BE2C (cell line): ENCODE measurements at regions not wholly inside any gene's neighbourhood (a gene's known extent, or its start where the extent isn't known, plus 50 kb on each side); places are given as distances from the start of the nearest gene placed in this dataset.
A peak's percentile ranks its signal among the peaks of the same experiment; 100 is the strongest.

Experiments
- DNase-seq: peaks from one replicate; pipeline ENCODE4 v3.0.0-alpha.2; 2020
- H3K27me3 ChIP-seq: fragments of 250-450 bp; sonication (Bioruptor Pico); 2 replicates; pipeline ENCODE4 v1.5.1; 2020; ENCODE audit warnings: mild to moderate bottlenecking
- H3K36me3 ChIP-seq: fragments of 250-450 bp; sonication (Bioruptor Pico); 2 replicates; pipeline ENCODE4 v1.5.1; 2020; ENCODE audit warnings: mild to moderate bottlenecking
- H3K4me1 ChIP-seq: fragments of 250-450 bp; sonication (Bioruptor Pico); 2 replicates; pipeline ENCODE4 v1.5.1; 2020
- H3K4me3 ChIP-seq: 2 replicates; pipeline ENCODE4 v1.5.1; 2011; ENCODE audit warnings: low read depth, low read length
- H3K9me3 ChIP-seq: fragments of 250-450 bp; sonication (Bioruptor Pico); 2 replicates; pipeline ENCODE4 v1.5.1; 2020
- CTCF ChIP-seq: IDR thresholded peaks from 2 replicates; pipeline ENCODE4 v1.5.1; 2012; ENCODE audit warnings: mild to moderate bottlenecking, low read depth, low read length

- no peaks in the 10 kb centered on the region for H3K9me3 ChIP-seq
- peak; percentile 33 for DNase-seq
- H3K4me3 ChIP-seq: peak overlapping the region; percentile 14; the same call in 1 of the 2 replicates
- H3K4me1 ChIP-seq: peaks cover 18% of the 10 kb centered on the region
- H3K27me3 ChIP-seq: no peaks in the 10 kb centered on the region
- no peak for TF ChIP-seq CTCF
- H3K36me3 ChIP-seq: no peaks in the 10 kb centered on the region
Measured at GRCh38 chr2:14909795-14910194, 277.3 kb downstream of the LRATD1 start.

GRCh38 chr2:14910654-14911053 lies 278.1 kb downstream of the LRATD1 start:
- H3K9me3 ChIP-seq: no peaks in the 10 kb centered on the region
- H3K36me3 ChIP-seq: no peaks in the 10 kb centered on the region
- H3K4me3 ChIP-seq: no peak overlapping the region
- H3K4me1 ChIP-seq: peaks cover 18% of the 10 kb centered on the region
- no peak for TF ChIP-seq CTCF
- H3K27me3 ChIP-seq: no peaks in the 10 kb centered on the region
- DNase-seq: no peak

GRCh38 chr2:14915983-14916382 lies 283.5 kb downstream of the LRATD1 start:
- H3K27me3 ChIP-seq: no peaks in the 10 kb centered on the region
- no peak for DNase-seq
- H3K4me3 ChIP-seq: no peak overlapping the region
- H3K9me3 ChIP-seq: 0 out of 2 replicates have a peak, but pooled peaks cover 3% of the 10 kb centered on the region
- H3K4me1 ChIP-seq: peaks cover 3% of the 10 kb centered on the region
- no peaks in the 10 kb centered on the region for H3K36me3 ChIP-seq
- no peak for TF ChIP-seq CTCF

- H3K36me3 ChIP-seq: no peaks in the 10 kb centered on the region
- H3K4me1 ChIP-seq: no peaks in the 10 kb centered on the region
- H3K27me3 ChIP-seq: no peaks in the 10 kb centered on the region
- H3K9me3 ChIP-seq: no peaks in the 10 kb centered on the region
- no peak for TF ChIP-seq CTCF
- no peak overlapping the region for H3K4me3 ChIP-seq
- no peak for DNase-seq
Measured at GRCh38 chr2:14923820-14924580, 291.5 kb downstream of the LRATD1 start.

- no peaks in the 10 kb centered on the region for H3K36me3 ChIP-seq
- no peaks in the 10 kb centered on the region for H3K4me1 ChIP-seq
- no peaks in the 10 kb centered on the region for H3K9me3 ChIP-seq
- no peak for DNase-seq
- H3K27me3 ChIP-seq: no peaks in the 10 kb centered on the region
- no peak for TF ChIP-seq CTCF
- H3K4me3 ChIP-seq: no peak overlapping the region
Measured at GRCh38 chr2:14925471-14925870, 293.0 kb downstream of the LRATD1 start.

- Histone ChIP-seq H3K4me1 (no peaks in the 10 kb centered on the region), H3K36me3 (no peaks in the 10 kb centered on the region), H3K4me3 (no peak overlapping the region), H3K27me3 (no peaks in the 10 kb centered on the region), H3K9me3 (no peaks in the 10 kb centered on the region)
- TF ChIP-seq CTCF: no peak
- no peak for DNase-seq
Measured at GRCh38 chr2:14927021-14927564, 294.6 kb downstream of the LRATD1 start.
